GM21723 (cell line): ENCODE measurements at regions not wholly inside any gene's neighbourhood (a gene's known extent, or its start where the extent isn't known, plus 50 kb on each side); places are given as distances from the start of the nearest gene placed in this dataset.

Experiments
- ATAC-seq: cut with Tn5 transposase; IDR thresholded peaks from one replicate; pipeline ENCODE4 v1.9.1; 2021; ENCODE audit warnings: mild to moderate bottlenecking, moderate library complexity; ENCODE audit not compliant: unreplicated experiment

DNA sequence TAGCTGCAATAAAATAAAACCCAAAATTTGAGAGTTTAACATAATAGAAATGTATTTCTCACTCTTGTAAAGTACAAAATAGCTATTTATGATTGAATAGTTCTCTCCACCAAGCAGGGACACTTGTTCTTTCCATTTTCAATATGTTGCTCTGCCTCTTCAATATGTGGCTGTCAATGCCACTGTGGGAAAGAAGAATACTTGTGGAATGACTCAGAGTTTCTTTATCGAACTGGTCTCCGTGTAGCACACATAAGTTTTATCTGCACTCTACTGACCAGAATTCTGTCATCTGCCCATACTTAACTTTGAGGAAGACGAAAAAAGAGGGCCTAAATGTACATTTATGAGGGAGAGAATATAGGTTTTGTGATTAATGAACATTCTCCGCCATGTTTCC lies 256.9 kb downstream of the ATXN7L3B start:
- ATAC-seq, result no peak

DNA sequence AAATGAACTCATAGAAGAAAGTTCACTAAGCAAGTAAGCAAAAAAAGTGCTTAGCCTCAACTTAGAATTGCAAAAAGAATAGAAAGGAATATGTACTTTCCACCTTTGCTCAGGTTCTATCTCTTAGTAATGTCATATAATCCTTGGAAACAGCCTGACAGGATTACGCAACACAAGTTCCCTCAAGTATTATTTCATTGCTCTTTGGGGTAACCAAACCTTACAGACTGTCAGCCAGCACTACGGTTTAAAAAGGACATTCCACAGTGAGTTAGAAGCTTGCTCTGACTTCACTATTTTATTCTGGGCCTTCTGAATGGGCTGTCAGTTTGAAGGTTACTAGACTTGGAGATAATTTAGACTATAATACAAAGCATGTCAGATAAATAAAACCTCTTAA lies 264.0 kb downstream of the ATXN7L3B start:
- no peak for ATAC-seq

DNA sequence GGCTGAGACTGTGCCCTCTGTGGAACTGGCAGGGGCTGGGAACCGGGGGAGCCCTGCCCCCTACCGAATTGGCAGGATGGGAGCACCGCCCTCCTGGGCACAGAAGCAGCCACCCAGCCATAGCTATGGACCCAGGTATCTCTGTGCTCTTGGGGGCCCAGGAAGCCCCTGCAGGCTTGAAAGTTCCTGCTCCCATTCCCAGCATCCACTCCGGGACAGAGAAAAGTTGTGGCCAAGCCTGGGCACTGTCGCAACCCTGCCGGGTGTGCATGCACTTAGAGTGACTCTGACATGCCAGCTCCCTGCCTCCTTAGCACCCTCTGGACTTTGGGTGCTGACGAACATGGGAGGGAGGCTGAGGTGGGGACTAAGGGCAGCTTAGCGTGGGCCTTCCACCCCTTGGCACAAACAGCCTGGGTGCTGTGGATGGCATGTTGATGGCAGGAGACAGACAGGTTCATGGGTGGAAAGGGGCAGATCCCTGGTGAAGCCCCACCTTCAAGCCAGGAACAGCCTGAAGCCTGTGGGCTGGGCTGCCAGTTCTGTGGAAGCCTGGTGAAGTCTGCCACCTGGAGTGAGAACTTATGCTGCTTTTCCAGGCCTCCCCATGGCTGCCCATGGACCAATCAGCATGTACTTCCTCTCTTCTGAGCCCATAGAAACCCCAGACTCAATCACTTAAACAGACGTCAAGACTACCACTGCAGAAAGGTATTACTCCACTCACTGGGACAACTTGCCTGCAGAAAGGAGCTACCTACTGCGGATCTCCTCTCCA lies 279.0 kb downstream of the ATXN7L3B start:
- no peak for ATAC-seq

DNA sequence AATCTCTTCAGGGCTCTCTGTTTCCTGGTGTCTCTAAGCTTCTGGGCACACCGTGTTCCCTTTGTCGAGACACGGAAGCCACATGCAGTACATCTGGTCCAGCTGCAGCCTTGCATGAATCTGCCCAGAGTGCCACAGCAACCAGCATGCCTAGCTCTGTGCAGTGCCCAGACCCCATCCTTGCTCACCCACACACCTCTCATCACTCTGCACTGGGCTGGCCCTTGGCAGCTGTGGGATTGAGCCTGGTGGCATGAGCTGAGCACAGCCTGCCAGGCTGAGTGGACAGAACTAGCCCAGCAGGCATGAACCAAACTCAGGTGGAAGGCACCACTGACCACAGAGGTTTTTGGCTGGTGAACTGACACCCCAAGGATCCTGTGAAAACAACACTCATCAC lies 279.9 kb downstream of the ATXN7L3B start:
- no peak for ATAC-seq

DNA sequence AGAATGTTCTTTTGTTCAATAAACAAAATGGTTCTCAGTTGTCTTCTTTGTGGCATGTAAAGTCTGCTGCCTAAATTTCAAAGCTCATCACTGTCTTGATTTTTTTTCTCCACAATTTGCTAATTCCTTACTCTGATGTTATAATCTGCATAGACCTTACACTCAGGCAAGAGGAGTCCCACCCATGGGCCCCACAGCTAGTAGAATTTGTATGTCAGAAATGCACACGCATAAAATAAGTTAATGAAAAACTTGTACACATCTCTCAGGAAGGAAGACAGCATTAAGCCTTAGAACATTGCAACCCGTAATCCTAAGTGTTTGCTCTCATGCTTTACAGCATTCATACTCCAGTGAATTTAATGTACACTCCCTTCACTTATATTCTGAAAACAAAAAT lies 280.8 kb downstream of the ATXN7L3B start:
- no peak for ATAC-seq

DNA sequence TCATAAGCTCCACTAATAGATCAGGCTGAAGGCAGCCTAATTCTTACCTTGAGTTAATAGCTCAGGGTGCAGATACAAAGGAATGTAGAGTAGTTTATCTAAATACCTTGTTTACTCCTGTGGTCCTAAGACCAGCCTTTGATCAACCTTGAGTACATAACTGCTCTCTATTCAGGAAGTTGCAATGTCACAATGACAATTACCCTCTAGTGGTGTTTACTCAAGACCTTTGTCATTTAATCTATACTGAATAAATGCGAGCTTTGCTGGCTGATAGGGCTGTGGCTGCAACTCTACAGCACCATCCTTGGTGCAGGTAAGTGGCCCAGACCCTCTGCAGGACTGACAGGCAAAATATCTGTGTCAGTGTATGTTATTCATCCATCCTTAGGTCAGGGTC lies 282.7 kb downstream of the ATXN7L3B start:
- no peak for ATAC-seq

DNA sequence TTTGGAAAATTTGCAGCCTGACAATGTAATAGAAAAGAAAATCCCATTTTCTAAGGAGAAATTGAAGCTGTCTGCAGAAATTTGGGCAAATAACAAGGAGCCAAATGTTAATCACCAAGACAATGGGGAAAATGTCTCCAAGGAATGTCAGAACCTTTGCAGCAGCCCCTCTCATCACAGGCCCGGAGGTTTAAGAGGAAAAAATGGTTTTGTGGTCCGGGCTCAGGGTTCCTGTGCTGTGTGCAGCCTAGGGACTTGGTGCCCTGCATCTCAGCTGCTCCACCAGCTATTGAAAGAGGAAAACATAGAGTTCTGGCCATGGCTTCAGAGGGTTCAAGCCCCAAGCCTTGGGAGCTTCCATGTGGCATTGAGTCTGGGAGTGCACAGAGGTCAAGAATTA lies 298.9 kb downstream of the ATXN7L3B start:
- ATAC-seq, result no peak

DNA sequence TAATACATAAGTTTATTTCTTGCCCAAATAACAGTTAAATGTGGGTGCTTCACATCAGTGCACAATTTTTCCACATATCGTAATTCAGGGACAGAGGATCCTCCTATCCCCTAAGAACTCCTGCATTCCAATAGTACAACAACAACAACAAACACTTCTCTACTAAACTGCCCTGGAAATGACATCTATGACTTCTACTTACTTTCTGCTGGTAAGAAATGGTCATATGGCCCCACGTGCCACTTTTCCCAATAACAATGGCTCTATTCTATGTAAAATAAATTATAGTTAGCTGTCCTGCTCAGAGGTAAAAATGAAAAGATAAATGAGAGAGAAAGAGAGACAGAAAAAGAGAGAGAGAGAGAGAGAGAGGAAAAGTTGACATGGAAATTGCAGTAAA lies 308.5 kb downstream of the ATXN7L3B start:
- no peak for ATAC-seq

DNA sequence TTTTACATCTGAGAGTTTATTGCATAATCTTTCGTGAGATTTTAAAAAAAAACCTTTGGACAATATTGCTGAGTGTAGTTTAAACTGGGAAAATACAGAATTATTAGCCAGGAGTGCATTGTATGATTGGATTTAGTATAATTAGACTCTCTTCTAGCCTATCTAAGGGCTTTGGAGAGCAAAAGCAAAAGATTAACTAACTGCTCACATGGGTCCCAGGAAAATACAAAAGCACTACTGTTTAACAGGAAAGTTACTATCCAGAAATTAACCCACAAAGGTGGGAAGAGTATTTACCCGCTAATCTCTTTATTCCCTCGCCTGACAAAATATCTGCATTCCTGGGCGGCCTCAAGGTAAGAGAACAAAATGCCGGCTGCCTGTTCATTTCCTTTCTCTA lies 309.5 kb downstream of the ATXN7L3B start:
- ATAC-seq, result no peak

DNA sequence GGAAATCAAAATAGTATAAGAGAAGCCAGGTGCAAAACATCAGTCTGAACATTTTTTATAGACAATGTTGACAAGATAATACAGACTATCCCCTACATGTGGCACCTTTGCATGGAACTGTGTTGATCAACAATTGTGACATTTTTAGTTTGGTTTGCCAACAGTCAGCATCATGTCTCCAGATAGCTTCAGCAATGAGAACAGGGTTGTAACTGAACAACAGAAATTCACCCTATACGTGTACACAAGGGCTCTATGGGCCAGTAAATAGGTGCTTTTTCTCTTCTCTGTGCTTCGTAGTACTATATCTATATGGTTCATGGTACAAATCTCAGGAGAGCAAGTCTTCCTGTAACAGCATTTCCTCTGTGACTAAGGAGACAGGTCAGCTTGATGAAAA lies 310.4 kb downstream of the ATXN7L3B start:
- ATAC-seq, result no peak

DNA sequence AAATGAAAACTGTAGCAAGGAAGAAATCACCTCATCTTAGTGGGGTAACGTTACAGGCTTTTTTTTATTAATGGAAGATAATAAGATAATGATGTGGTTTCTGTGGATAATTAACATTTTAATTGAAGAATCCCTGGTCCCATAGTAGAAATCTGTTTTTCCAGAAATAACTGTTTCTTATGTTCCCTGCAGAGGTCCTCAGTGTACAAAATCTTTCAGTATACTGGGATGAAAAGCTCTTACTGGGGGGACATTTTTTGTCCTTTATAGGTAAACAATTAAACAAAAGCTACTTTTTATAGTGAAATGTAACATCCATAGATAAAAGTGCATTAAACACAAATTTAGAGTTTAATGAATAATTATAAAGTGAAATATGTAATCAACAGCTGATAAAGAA lies 312.2 kb downstream of the ATXN7L3B start:
- ATAC-seq, result no peak

DNA sequence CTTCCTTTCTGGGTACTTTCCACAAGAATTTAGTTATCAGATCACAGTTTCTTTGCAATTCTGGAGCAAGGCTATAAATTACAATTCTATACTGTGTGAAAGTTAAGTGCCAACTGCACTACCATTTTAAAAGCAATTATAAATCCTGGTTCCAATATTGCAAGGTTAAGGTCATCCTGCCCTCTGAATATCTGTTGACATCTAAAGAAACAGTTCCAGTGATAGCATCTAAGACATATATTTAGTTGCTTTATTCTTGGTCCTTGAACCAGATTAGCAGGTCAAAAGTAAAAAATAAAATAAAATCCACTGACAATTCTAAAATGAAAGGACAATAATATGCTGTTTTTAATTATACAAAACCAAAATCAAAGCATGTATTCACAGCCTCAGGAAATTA lies 334.2 kb downstream of the ATXN7L3B start:
- no peak for ATAC-seq

DNA sequence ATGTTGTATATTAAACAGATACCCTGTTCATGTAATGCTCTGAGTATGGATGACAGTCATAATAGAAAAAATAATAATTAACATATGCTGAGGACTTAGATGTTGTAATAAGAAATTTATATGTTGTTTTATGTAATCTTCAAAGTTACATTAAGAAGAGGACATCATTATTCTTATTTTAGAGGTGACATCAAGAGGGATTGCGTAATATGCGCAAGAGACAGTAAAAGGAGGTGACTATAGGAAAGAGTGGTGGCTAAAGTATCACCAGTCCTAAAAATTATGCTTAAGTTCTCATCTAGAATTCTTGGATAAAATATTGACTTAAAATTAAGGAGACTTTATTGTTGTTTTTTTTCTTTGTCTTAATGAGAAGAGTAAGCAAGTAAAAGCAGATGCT lies 323.9 kb downstream of the KCNC2 start:
- ATAC-seq, result no peak

DNA sequence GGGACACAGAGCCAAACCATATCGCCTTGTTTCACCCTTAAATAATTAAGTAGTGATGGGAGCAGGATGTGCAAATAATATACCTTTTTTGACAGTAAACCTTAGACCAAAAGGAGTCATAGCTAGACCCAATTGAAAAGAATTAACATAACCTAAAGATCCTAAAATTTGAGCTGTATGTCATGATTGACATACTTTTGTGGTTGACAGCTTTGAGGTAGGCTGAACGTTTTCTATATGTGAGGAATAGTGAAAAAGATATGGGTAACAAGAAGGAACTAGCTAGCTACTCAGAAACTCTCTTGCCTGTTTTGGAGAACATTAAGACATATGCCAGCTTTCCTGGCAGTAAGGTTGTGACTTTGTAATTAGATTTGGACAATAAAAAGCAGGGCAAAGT lies 320.6 kb downstream of the KCNC2 start:
- no peak for ATAC-seq

DNA sequence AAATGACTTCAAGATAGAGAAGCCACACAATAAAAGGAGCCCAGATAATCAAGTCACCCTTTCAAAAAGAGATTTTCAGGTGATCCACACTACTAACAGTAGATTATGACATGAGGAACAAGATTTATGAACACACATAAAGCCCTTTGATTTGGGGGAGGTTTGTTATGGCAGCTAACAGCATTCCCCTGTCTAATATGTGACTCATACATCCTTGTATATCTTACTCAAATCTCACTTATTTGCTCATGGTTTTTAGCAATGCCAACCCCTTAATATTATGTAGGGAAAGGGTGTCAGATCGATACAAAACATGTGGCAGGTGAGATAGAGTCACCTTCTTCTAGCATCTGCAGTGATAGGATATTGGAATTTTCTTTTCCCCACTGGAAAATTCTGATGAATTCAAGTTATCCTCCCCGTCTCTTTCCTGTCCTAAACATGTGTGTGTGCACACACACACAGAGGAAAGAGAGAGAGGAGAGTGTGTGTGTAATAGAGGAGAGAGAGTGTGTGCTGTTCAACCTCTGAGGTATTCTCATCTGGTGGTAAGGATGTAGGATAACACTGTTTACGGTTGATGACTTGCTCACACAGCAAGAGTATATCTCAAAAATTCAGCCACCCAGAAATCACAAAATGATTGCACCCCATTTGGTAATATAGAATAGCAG lies 319.9 kb downstream of the KCNC2 start:
- ATAC-seq, result peak; percentile 56

DNA sequence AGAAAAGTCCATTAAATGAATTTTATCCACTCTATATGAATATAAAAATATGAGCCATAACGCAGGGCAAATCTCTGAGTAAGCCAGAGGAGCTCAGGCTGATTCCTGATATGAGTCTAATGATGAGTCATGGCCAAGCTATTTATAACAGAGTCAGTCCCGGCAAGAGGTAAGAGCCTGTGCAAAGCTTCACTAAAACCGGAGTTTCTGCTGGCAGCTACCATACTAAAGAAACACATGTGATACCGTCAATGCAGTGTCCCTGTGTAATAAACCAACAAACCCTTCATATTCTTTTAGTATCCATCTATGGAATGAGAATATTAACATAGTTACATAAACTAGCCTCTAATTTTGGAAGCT lies 319.4 kb downstream of the KCNC2 start:
- ATAC-seq, result peak; percentile 95

DNA sequence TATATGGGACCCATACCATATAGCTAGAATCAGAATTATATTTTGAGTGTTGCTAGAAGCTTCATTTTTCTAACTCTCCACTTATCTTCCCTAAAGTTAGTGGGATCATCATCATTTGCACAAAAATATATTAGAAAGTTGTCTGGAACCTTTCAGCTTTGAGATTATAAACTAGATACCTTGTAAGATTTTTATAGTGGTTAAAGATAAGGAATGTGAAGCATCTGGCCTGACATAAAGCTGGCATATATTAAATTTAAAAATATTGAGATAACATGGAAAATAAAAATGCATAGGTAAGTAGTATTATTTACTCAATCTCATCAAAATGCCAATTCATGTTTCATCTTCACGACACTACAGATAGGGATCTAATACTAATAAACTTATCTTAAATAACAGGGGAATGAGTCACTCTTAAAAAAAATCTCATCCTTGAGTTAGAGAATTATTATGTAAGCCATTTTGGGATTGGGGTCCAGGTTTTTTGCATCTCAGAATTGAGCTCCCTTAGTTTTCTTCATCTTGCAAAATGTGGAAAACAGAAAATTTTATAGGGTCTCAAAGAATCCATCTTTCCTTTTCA lies 318.5 kb downstream of the KCNC2 start:
- ATAC-seq, result no peak

DNA sequence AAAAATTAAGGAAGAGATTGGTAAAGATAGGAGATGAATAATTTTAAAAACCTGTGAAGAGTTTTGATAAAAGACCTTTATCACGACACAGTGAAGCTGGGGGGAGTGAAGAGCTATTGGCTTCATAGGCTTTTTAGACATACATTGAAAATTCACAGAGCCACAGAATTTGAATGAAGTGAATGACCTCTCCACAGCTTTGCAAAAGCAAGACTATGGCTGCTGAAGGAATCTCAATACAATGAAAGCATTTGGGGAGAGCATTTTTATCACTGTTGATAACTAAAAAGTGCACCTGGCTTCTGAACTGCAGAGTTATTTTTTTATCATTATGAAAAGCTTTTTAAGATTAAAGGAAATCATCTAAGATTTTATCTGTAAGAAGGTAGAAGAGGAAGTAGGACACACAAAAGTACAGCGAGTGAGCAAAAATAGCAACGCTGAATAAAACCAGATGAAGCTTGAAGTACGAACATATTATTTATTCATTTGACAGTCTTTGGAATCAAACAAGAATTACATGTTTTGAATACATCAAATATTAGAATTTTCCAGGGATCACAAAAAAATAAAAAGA lies 317.5 kb downstream of the KCNC2 start:
- no peak for ATAC-seq

DNA sequence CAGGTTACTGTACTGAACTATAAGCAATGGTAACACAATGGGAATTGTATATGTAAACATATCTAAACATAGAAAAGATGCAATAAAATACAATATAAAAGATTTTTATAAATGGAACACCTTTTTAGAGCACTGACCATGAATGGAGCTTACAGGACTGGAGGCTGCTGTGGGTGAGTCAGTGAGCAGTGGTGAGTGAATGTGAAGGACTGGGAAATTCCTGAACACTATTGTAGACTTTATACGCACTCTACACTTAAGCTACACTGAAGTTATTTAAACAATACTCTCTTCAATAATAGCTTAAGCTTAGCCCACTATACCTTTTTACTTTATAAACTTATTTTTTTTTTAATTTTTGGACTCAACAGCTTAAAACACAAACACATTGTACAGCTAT lies 313.5 kb downstream of the KCNC2 start:
- no peak for ATAC-seq

DNA sequence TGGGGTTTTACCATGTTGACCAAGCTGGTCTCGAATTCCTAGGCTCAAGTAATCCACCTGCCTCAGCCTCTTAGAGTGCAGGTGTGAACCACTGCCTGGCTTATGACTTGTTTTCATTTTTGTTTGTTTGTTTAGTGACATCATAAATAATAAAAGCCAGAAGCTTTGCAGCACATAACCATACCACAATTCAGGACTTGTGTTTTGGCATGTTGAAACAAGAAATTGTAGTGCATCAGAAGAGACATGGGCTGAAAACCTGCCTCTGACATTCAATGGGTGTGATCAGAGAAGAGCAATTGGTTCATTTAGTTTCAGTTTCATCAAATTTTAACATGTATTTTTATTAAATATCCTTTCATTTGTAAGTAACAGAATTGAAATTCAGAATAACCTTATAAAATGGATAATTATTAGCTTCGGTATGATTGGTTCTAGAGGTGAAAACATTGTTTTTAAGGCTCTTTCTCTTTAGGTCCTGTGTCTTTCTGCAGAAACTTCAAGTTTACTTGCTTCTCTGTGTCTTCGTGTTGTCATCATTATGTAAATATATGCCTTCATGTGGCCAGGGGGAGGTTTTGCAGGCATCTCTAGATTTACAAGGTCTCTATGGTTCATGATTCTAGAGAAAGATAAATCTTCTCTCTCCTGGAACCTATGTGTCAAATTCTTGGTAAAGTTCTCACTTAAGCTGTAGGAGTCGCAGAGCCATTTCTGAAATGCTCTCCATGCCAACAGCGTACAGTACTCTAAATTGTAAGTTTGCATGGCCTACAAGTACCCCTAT lies 312.0 kb downstream of the KCNC2 start:
- ATAC-seq, result no peak
